H1 (cell line): ENCODE measurements at regions not wholly inside any gene's neighbourhood (a gene's known extent, or its start where the extent isn't known, plus 50 kb on each side); places are given as distances from the start of the nearest gene placed in this dataset.

ENCODE experiments used
- CHD7 ChIP-seq: fragments of 300-600 bp; sonication (generic); IDR thresholded peaks from 2 replicates; pipeline ENCODE4 v1.7.1; 2012; ENCODE audit warnings: low read length, moderate library complexity, mild to moderate bottlenecking, inconsistent platforms; ENCODE audit not compliant: insufficient replicate concordance
- RAD21 ChIP-seq, 2 experiments: IDR thresholded peaks in 1 of 2; conservative IDR thresholded peaks in 1 of 2; 2 replicates each; pipeline ENCODE4 v1.6.1; 2011; ENCODE audit warnings: low read depth in 2 of 2, low read length in 2 of 2, improper control_type of control experiment in 1 of 2, inconsistent platforms in 1 of 2, mild to moderate bottlenecking in 1 of 2, moderate library complexity in 1 of 2
- TBP ChIP-seq: IDR thresholded peaks from 2 replicates; pipeline ENCODE4 v1.6.1; 2011; ENCODE audit warnings: low read depth, low read length, improper control_type of control experiment

DNA sequence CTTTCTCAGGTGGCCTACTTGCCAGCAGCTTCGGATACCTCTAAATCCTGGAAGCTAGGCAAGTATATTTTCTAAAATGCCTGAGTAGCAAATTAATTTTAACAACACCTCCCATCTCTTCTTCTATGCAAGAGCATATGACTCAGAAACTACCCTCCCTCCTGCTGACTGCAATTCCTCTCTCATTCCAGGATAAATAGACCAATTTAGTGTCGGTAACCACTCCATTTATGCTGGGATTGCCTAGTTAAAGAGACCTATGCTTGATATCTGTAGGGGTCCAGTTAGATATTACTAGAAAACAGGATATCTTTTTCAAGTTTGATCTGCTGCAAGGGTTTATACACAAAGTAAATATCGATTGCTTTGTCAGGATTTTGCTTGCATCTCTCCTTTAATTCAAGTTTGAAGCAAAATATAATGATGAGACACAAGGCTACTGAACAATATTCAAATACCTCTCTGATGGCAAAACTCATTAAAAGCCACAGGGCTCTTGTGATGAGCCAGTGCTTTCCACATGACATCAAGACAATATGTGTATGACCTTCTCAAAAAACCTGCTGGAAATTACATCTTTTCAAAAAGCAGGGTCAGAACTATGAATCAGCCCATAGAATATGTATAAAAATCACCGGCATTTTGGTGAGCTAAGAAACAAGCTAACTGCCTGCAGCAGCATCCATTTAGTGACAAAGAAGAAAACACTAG lies 491.6 kb upstream of the NECTIN3 start (continued):
- TF ChIP-seq CHD7 (no peak), TBP (no peak), RAD21 (IDR thresholded peaks at IDR 0.05 in 1 of 2, conservative IDR thresholded peaks at IDR 0.05 in 1 of 2; ENCODE audit: low read depth in 2 of 2, low read length in 2 of 2) (no peak)
- TF ChIP-seq, all 59 proteins: peak for 0
